Gastroesophageal sphincter (tissue), 3 donors: ENCODE measurements at regions not wholly inside any gene's neighbourhood (a gene's known extent, or its start where the extent isn't known, plus 50 kb on each side); places are given as distances from the start of the nearest gene placed in this dataset.

ENCODE experiments used
- CTCF ChIP-seq, 4 experiments: fragments of 200-600 bp in 2 of 4; fragments of 450-650 bp in 2 of 4; sonication (generic) in 1 of 4; IDR thresholded peaks; one replicate each; pipeline ENCODE4 v1.5.1; 2017 to 2019; ENCODE audit warnings: antibody characterized with exemption in 4 of 4, mild to moderate bottlenecking in 2 of 4, moderate library complexity in 2 of 4
- POLR2A ChIP-seq, 2 donors: fragments of 450-650 bp; IDR thresholded peaks; one replicate each; pipeline ENCODE4 v1.6.1; 2017; ENCODE audit warnings: antibody characterized with exemption in 2 of 2, mild to moderate bottlenecking in 2 of 2, moderate library complexity in 1 of 2

GRCh38 chr5:105924366-105924765 is 1746.4 kb downstream of the EFNA5 start:
- TF ChIP-seq CTCF (IDR thresholded peaks at IDR 0.05) (no peak), POLR2A (IDR thresholded peaks at IDR 0.05) (no peak)
